ENCODE measurements at regions not wholly inside any gene's neighbourhood (a gene's known extent, or its start where the extent isn't known, plus 50 kb on each side); places are given as distances from the start of the nearest gene placed in this dataset.
"Not testable (repeated sequence)": the region's sequence is repeated elsewhere in the genome, so short reads cannot be mapped to it uniquely, and the experiment has no call there.

GRCh38 chr20:53855733-53856132 is 214.7 kb downstream of the BCAS1 start:
- no peak for DNase-seq

DNA sequence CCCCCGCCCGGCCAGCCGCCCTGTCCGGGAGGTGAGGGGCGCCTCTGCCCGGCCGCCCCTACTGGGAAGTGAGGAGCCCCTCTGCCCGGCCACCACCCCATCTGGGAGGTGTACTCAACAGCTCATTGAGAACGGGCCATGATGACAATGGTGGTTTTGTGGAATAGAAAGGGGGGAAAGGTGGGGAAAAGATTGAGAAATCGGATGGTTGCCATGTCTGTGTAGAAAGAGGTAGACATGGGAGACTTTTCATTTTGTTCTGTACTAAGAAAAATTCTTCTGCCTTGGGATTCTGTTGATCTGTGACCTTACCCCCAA is 215.8 kb downstream of the BCAS1 start:
- DNase-seq = not testable (repeated sequence)

DNA sequence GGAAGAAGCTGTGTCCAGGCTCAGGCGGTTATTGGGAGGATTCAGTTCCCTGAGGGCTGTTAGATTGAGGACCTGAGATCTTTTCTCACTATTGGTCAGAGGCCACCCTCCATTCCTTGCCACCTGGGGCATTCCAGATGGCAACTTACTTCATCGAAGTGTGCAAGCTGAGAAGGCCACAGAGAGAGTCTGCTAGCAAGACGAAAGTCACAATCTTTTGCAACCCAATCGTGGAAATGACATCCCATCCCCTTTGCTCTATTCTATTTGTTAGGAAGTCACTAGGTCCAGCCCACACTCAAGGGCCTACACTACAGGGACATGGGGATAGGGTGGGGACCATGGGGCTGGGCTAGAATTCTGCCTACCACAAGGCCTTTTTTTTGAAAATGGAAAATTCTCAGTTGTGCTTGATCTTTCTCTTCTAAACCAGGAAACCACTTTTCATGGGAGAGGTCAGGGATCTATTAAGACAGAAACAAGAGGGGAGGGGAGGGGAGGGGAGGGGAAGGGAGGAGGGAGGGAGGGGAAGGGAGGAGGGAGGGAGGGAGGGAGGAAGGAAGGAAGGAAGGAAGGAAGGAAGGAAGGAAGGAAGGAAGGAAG is 217.2 kb downstream of the BCAS1 start:
- DNase-seq = no peak

- DNase-seq = no peak
Observed at GRCh38 chr20:53852691-53853090, 217.7 kb downstream of the BCAS1 start.

DNA sequence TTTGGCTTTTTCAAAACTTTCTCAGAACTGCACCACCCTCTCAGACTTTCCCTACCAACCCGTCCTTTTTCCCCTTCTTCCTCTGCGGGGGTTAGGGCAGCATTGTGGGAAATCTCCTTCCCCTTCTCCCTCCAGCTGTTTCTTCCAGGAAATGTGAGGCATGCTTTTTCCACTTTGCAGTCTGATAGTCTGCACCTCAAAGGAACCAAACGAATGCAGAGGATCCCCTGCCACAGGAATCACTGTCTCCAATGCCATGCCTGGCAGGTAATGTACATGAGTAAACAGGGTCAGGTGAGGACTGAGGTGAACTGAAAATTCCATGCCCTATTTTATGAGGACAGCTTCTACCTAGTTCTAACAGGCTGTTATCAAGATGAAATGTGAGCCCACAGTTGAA is 218.4 kb downstream of the BCAS1 start:
- no peak for DNase-seq

GRCh38 chr20:53850319-53850718 is 220.1 kb downstream of the BCAS1 start:
- DNase-seq = no peak

- DNase-seq = no peak
Observed at GRCh38 chr20:53849471-53850059, 220.8 kb downstream of the BCAS1 start.

GRCh38 chr20:53848304-53848703 is 222.1 kb downstream of the BCAS1 start:
- DNase-seq = no peak

DNA sequence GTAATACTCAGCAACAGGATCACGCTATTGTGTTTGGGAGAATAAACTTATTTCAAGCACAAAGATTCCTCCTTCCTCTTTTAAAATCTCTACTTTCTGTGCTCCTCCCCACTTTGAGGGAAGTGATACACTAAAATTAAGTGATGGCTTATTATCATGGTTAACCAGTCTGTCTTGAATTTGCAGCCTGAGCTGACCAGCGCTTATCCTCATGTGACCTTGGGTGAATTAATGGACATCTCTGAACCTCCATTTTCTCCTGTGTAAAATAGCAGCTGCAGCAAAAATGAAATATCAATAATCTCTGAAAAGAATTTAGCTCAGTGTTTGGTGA is 222.6 kb downstream of the BCAS1 start:
- no peak for DNase-seq

GRCh38 chr20:53847139-53847836 is 223.1 kb downstream of the BCAS1 start:
- DNase-seq = no peak

DNA sequence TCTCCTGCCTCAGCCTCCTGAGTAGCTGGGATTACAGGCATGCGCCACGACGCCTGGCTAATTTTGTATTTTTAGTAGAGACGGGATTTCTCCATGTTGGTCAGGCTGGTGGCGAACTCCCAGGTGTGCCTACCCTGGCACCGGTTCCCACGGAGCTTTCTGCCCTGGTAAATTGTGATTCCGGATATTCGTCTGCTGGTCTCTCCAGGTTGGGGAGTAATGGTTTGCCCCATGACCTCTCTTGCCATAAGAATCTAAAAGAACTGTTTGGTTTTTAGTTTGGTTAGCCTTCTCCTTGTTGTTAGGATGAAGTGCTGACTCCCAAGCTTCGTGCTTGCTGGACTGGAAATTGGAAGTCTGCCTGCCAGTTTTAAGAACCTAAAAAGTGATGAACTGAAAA is 223.8 kb downstream of the BCAS1 start:
- DNase-seq = no peak

GRCh38 chr20:53845980-53846379 is 224.4 kb downstream of the BCAS1 start:
- no peak for DNase-seq

- no peak for DNase-seq
Observed at GRCh38 chr20:53844259-53844658, 226.1 kb downstream of the BCAS1 start.

DNA sequence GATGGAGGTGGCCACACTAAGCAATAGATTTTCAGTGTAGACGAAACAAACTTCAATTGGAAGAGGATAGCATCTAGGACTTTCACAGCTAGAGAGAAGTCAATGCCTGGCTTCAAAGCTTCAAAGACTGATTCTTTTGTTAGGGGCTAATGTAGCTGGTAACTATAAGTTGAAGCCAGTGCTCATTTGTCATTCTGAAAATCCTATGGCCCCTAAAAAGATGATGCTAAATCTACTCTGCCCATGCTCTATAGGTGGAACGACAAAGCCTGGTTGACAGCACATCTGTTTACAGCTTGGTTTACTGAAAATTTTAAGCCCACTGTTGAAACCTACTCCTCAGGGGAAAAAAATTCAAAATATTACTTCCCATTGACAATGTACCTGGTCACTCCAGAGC is 226.7 kb downstream of the BCAS1 start:
- DNase-seq = no peak

DNA sequence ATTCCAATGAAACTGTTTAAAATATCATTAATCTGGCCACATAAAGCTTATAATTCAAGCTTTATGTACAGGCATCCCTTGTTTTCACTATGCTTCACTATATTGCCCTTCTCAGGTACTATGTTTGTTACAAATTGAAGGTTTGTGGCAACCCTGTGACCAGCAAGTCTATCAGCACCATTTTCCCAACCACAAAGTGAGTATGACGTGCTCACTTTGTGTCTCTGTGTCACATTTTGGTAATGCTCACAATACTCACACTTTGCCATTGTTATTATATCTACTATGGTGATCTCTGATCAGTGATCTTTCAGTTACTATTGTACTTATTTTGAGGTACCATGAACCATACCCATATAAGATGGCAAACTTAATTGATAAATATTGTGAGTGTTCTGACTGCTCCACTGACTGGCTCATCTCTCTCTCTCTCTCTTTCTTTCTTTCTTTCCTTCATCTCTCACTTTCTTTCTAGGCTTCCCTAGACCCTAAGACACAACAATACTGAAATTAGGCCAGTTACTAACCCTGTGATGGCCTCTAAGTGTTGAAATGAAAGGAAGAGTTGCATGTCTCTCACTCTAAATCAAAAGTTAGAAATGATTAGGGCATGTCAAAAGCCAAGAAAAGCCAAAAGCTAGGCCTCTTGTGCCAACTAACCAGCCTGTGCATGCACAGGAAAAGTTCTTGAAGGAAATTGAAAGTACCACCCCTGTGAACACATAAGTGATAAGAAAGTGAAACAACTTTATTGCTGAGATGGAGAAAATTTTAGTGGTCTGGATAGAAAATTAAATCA is 227.9 kb downstream of the BCAS1 start:
- DNase-seq = no peak

DNA sequence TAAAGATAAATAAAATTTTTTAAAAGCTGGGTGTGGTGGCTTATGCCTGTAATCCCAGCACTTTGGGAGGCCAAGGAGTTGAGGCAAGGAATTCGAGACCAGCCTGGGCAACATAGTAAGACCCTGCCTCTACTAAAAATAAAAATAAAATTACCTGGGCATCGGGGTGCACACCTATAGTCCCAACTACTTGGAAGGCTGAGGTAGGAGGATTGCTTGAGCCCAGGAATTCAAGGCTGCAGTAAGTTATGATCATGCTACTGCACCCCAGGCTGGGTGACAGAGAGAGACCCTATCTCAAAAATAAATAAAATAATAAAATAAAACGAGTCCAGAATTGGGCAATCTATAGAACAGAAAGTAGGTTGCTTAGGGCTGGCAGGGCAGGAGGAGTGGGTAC is 228.7 kb downstream of the BCAS1 start:
- DNase-seq = no peak

GRCh38 chr20:53840532-53840931 is 229.9 kb downstream of the BCAS1 start:
- no peak for DNase-seq

DNA sequence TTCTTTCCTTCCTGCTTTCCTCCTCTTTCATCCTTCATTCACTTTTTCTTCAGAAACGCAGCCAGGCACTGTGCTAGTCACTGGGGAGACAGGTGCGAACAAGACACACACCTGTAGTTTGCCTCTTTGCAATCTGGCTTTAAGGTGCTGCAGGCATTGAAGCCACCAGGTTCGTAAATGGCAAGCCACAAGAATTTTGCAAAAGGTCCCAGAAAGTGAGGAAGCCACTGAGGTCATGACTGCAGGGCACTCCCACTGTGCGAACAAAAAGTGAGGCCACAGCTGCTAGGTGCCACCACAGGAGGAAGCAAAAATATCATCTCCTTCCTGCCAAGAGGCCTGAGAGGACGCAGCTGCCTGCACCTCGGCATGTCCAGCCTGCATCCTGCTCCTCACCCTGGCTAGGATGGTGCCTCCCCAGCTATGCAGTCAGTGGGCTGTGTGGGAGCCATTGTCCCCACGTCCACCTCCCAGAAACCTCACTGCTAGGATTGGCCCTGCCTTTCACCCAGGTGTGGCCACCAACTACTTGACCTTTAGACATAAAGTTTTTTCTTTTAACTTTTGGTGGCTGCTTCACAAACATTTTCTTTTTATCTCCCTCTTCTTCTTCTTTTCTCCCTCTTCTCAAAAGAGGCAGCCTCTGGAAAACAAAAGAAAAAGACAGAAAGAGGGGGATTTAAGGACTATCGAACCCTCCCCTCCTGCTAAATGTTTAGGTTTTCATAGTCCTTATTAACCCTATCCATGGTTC is 230.8 kb downstream of the BCAS1 start:
- DNase-seq = no peak

GRCh38 chr20:53838311-53838868 is 232.0 kb downstream of the BCAS1 start:
- no peak for DNase-seq

GRCh38 chr20:53837126-53837826 is 233.1 kb downstream of the BCAS1 start:
- DNase-seq = no peak

DNA sequence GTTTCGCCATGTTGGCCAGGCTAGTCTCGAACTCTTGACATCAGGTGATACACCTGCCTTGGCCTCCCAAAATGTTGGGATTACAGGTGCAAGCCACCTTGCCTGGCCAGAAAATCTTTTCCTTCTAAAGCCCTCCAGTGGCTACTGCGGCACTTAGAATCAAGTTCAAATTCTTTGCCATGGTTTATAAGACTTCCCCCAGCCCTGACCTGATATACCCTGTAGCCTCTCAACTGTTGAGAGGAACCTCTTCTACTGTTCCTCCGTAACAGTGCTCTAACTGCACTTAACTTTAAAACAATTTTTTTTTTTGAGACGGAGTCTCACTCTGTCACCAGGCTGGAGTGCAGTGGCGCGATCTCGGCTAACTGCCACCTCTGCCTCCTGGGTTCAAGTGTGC is 235.6 kb downstream of the BCAS1 start:
- DNase-seq = no peak

DNA sequence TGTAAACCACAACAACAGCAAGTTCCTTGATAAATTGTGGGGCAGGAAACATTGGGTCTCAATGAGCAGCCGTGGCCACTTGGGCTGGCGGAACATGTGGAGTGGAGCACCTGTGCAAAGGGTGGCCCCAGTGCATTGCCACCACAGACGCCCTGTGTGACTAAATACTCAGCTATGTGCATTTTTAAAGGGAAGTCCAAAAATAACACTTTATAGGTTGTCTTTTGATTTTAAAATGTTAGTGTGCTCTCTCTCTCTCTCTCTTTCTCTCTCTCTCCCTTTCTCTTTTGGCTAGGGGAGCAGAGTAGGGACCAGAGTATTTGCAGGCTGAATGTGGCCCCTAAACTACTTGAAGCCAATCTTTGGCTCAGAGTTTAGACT is 236.3 kb downstream of the BCAS1 start:
- no peak for DNase-seq

All from NCI-H1417 (cell line).